ENCODE measurements at regions not wholly inside any gene's neighbourhood (a gene's known extent, or its start where the extent isn't known, plus 50 kb on each side); places are given as distances from the start of the nearest gene placed in this dataset.
"Not testable (repeated sequence)": the region's sequence is repeated elsewhere in the genome, so short reads cannot be mapped to it uniquely, and the experiment has no call there.

- no peaks in the 10 kb centered on the region for H3K36me3 ChIP-seq
- no peaks in the 10 kb centered on the region for H3K9me3 ChIP-seq
- no peak overlapping the region for H3K9ac ChIP-seq (ENCODE audit: low read depth in 2 of 2, low read length in 2 of 2)
- H3K27me3 ChIP-seq = no peaks in the 10 kb centered on the region
- TF ChIP-seq CTCF (IDR thresholded peaks at IDR 0.05) = no peak
- H3K4me1 ChIP-seq = no peaks in the 10 kb centered on the region
- no peak overlapping the region for H3K27ac ChIP-seq
- intact Hi-C loops (cut with DNase I) = no loop called here
- no peak overlapping the region for H3K4me3 ChIP-seq
- DNase-seq = no peak
These were observed 190.0 kb downstream of the DSC3 start for GRCh38 chr18:30852541-30852940.

DNA sequence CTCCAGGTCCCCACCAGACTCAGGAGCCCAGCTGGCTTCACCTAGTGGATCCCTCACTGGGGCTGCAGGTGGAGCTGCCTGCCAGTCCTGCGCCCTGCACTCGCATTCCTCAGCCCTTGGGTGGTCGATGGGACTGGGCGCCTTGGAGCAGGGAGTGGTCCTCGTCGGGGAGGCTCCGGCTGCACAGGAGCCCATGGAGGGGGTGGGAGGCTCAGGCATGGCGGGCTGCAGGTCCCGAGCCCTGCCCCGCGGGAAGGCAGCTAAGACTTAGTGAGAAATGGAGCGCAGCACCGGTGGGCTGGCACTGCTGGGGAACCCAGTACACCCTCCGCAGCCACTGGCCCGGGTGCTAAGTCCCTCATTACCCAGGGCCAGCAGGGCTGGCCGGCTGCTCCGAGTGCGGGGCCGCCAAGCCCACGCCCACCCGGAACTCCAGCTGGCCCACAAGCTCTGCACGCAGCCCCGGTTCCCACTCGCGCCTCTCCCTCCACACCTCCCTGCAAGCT, 203.4 kb downstream of the DSC3 start:
- H3K4me3 ChIP-seq; H3K9ac ChIP-seq (ENCODE audit: low read depth in 2 of 2, low read length in 2 of 2); H3K36me3 ChIP-seq; H3K27ac ChIP-seq; intact Hi-C loops (cut with DNase I); H3K4me1 ChIP-seq; H3K9me3 ChIP-seq; DNase-seq; H3K27me3 ChIP-seq: not testable (repeated sequence)

- H3K36me3 ChIP-seq = no peaks in the 10 kb centered on the region
- no peak for TF ChIP-seq CTCF (IDR thresholded peaks at IDR 0.05)
- H3K9ac ChIP-seq (ENCODE audit: low read depth in 2 of 2, low read length in 2 of 2) = no peak overlapping the region
- no peak overlapping the region for H3K27ac ChIP-seq
- no peaks in the 10 kb centered on the region for H3K27me3 ChIP-seq
- no peaks in the 10 kb centered on the region for H3K9me3 ChIP-seq
- no peaks in the 10 kb centered on the region for H3K4me1 ChIP-seq
- intact Hi-C loops (cut with DNase I) = no loop called here
- H3K4me3 ChIP-seq = no peak overlapping the region
- DNase-seq = no peak
These were observed 213.8 kb downstream of the DSC3 start for GRCh38 chr18:30828700-30829099.

DNA sequence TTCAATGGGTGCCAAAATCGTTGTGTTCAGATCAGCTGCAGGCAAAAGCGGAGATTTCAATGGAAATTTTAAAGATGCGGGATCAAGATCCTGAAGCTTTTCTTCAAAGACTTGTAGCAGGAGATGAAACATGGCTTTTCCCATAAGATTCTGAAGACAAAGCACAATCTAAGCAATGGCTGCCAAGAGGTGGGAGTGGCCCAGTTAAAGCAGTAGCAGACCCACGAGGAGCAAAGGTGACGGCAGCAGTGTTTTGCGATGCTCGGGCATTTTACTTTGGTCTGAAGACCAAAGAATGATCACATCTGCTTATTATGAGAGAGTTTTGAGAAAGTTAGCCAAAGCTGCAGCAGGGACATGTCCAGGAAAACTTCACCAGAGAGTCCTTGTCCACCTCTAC, 222.9 kb downstream of the DSC3 start:
- no peaks in the 10 kb centered on the region for H3K36me3 ChIP-seq
- H3K9me3 ChIP-seq = no peaks in the 10 kb centered on the region
- no peaks in the 10 kb centered on the region for H3K4me1 ChIP-seq
- intact Hi-C loops (cut with DNase I) = no loop called here
- H3K4me3 ChIP-seq = no peak overlapping the region
- no peak for TF ChIP-seq CTCF (IDR thresholded peaks at IDR 0.05)
- H3K27me3 ChIP-seq = no peaks in the 10 kb centered on the region
- H3K9ac ChIP-seq (ENCODE audit: low read depth in 2 of 2, low read length in 2 of 2) = no peak overlapping the region
- no peak overlapping the region for H3K27ac ChIP-seq
- no peak for DNase-seq

DNA sequence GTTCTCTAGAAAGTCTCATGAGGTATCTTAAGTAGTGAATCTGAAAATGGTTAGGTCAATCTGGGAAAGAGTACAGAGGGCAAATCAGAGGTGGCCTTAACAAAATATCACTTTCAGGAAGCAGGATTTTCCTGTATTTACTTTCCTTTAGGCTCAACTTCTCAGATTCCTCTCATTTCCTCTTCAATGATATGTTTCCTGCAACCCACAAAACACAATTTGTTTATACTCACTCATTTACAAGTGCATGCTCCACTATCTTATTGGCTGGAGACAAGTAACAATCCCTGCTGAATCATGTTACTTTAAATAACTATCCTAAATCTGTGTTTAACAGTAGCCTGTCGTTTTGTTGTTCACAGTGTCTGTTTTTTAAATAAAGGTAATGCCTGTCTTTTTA, 228.1 kb downstream of the DSC3 start:
- Histone ChIP-seq H3K9me3 (no peaks in the 10 kb centered on the region), H3K27me3 (no peaks in the 10 kb centered on the region), H3K27ac (no peak overlapping the region), H3K4me1 (no peaks in the 10 kb centered on the region), H3K36me3 (no peaks in the 10 kb centered on the region), H3K9ac (ENCODE audit: low read depth in 2 of 2, low read length in 2 of 2) (no peak overlapping the region), H3K4me3 (no peak overlapping the region)
- intact Hi-C loops (cut with DNase I) = no loop called here
- no peak for DNase-seq
- no peak for TF ChIP-seq CTCF (IDR thresholded peaks at IDR 0.05)

DNA sequence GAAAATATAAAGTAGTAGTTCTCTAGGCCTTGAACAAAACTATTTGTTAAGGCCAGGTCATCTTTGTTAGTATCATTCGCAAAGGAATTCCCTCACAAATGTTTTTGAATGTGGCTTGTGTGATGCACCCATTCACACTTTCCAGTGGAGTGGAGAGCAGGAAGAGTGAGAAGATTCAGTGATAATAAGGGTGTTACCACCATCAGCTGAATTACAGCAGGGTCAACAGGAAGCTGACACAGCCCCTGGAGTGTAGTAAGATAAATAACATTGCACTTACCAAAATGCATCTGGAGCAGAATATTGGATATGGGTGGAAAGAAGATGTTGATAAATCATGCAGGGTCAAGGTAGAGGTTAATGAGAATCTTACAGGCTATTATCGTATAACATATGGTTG, 231.0 kb downstream of the DSC3 start:
- no peak for DNase-seq
- no peak for TF ChIP-seq CTCF (IDR thresholded peaks at IDR 0.05)
- intact Hi-C loops (cut with DNase I) = no loop called here
- Histone ChIP-seq H3K27me3 (no peaks in the 10 kb centered on the region), H3K4me1 (no peaks in the 10 kb centered on the region), H3K36me3 (no peaks in the 10 kb centered on the region), H3K4me3 (no peak overlapping the region), H3K9ac (ENCODE audit: low read depth in 2 of 2, low read length in 2 of 2) (no peak overlapping the region), H3K9me3 (no peaks in the 10 kb centered on the region), H3K27ac (no peak overlapping the region)

All from colonic mucosa (tissue), 4 donors.